H1 (cell line): ENCODE measurements at regions not wholly inside any gene's neighbourhood (a gene's known extent, or its start where the extent isn't known, plus 50 kb on each side); places are given as distances from the start of the nearest gene placed in this dataset.

Source experiments
- CTCF ChIP-seq, 3 experiments: IDR thresholded peaks; 1 replicate in 2 of 3; 2 replicates in 1 of 3; pipeline versions ENCODE4 v1.5.1 to v1.6.1; 2011; ENCODE audit warnings: low read length in 3 of 3, mild to moderate bottlenecking in 3 of 3, inconsistent platforms in 2 of 3, low read depth in 1 of 3, moderate library complexity in 1 of 3; ENCODE audit not compliant: insufficient read depth in 1 of 3; ENCODE audit errors: control extremely low read depth in 1 of 3
- GABPA ChIP-seq: IDR thresholded peaks from 2 replicates; pipeline ENCODE4 v1.6.1; 2011; ENCODE audit warnings: mild to moderate bottlenecking, low read length, moderate library complexity, borderline replicate concordance; ENCODE audit not compliant: insufficient read depth
- HDAC6 ChIP-seq: IDR thresholded peaks from one replicate; pipeline ENCODE4 v1.7.1; 2012; ENCODE audit warnings: low read depth, mild to moderate bottlenecking, inconsistent platforms, low read length, moderate library complexity
- PHF8 ChIP-seq: fragments of 200-600 bp; sonication (generic); conservative IDR thresholded peaks from 2 replicates; pipeline ENCODE4 v1.7.1; 2012; ENCODE audit warnings: low read depth, mild to moderate bottlenecking, inconsistent platforms, low read length, moderate library complexity
- POLR2A ChIP-seq, 2 experiments: IDR thresholded peaks; 1 replicate in 1 of 2; 2 replicates in 1 of 2; pipeline ENCODE4 v1.6.1; 2011; ENCODE audit warnings: low read depth in 2 of 2, low read length in 2 of 2, mild to moderate bottlenecking in 2 of 2; ENCODE audit errors: control extremely low read depth in 1 of 2
- RAD21 ChIP-seq, 2 experiments: IDR thresholded peaks in 1 of 2; conservative IDR thresholded peaks in 1 of 2; 2 replicates each; pipeline ENCODE4 v1.6.1; 2011; ENCODE audit warnings: low read depth in 2 of 2, low read length in 2 of 2, improper control_type of control experiment in 1 of 2, inconsistent platforms in 1 of 2, mild to moderate bottlenecking in 1 of 2, moderate library complexity in 1 of 2
- SP2 ChIP-seq: IDR thresholded peaks from 2 replicates; pipeline ENCODE4 v1.6.1; 2012; ENCODE audit warnings: mild to moderate bottlenecking, low read length, inconsistent platforms
- TAF1 ChIP-seq: IDR thresholded peaks from 2 replicates; pipeline ENCODE4 v1.6.1; 2011; ENCODE audit warnings: mild to moderate bottlenecking, low read depth, low read length
- USF2 ChIP-seq: IDR thresholded peaks from 2 replicates; pipeline ENCODE4 v1.6.1; 2011; ENCODE audit warnings: low read length, improper control_type of control experiment
- ZNF274 ChIP-seq: IDR thresholded peaks from 2 replicates; pipeline ENCODE4 v1.7.0; 2012; ENCODE audit warnings: low read length, borderline replicate concordance; ENCODE audit errors: extremely low read depth

DNA sequence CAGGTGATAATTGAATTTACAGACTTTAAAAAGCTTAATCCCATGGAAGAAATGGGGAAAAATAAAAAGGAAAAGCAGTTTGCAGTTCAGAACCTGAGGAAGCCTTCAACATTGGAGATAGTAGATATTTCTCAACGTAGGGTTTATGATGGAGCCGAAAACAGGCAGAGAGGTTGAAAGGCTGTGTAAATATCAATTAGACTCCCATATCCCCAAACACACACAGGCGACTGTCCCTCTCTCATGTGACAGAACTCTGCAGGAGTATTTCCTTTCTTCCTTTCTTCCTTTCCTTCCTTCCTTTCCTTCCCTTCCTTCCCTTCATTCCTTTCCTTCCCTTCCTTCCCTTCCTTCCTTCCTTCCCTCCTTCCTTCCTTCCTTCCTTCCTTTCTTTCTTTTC, 406.5 kb downstream of the LPIN1 start:
- no peak for TF ChIP-seq HDAC6
- no peak for TF ChIP-seq GABPA
- TF ChIP-seq CTCF (IDR thresholded peaks at IDR 0.05; ENCODE audit: control extremely low read depth in 1 of 3, insufficient read depth in 1 of 3, low read depth in 1 of 3, low read length in 3 of 3) = no peak
- no peak for TF ChIP-seq RAD21 (IDR thresholded peaks at IDR 0.05 in 1 of 2, conservative IDR thresholded peaks at IDR 0.05 in 1 of 2; ENCODE audit: low read depth in 2 of 2, low read length in 2 of 2)
- no peak for TF ChIP-seq POLR2A (IDR thresholded peaks at IDR 0.05; ENCODE audit: control extremely low read depth in 1 of 2, low read depth in 2 of 2, low read length in 2 of 2)
- TF ChIP-seq TAF1 = no peak
- no peak for TF ChIP-seq ZNF274
- no peak for TF ChIP-seq PHF8
- no peak for TF ChIP-seq SP2
- TF ChIP-seq USF2 = no peak
